ENCODE measurements at regions not wholly inside any gene's neighbourhood (a gene's known extent, or its start where the extent isn't known, plus 50 kb on each side); places are given as distances from the start of the nearest gene placed in this dataset.

DNA sequence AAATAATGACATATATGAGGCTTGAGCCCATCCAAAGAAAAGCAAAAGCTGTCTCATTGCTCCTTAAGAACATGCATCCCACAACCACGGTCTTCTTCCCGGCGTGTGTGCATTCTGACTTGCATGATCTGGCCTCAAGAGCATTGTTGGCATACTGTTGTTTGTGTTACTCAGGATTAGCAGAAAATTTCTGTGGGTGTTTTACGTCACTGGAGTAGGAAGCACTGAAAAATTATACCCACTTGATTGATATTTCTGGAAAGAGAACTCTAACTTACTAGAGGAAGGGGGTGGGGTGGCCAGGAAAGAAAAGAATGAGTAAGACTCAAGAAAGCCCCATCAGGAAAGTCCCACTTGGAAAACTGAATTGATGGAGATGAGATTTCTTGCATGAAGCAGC is 326.2 kb upstream of the PRDM1 start:
- TF ChIP-seq TAF1 (IDR thresholded peaks at IDR 0.05; ENCODE audit: low read depth, low read length) (no peak), POLR2A (IDR thresholded peaks at IDR 0.05; ENCODE audit: low read depth, low read length) (no peak), SPI1 (IDR thresholded peaks at IDR 0.05; ENCODE audit: low read depth, low read length) (no peak), POLR2AphosphoS5 (IDR thresholded peaks at IDR 0.05; ENCODE audit: low read depth, low read length) (no peak)

Data from GM12891 (cell line).